Spleen (tissue), 3 donors: ENCODE measurements at regions not wholly inside any gene's neighbourhood (a gene's known extent, or its start where the extent isn't known, plus 50 kb on each side); places are given as distances from the start of the nearest gene placed in this dataset.

Experiments
- POLR2A ChIP-seq, 3 donors: fragments of 450-650 bp; IDR thresholded peaks; one replicate each; pipeline ENCODE4 v1.5.1; 2017; ENCODE audit warnings: antibody characterized with exemption in 3 of 3, mild to moderate bottlenecking in 1 of 3
- POLR2AphosphoS5 ChIP-seq, 3 donors: sonication (generic); formaldehyde crosslinking; IDR thresholded peaks; one replicate each; pipeline ENCODE4 v1.5.1; 2017; ENCODE audit warnings: antibody characterized with exemption in 3 of 3

DNA sequence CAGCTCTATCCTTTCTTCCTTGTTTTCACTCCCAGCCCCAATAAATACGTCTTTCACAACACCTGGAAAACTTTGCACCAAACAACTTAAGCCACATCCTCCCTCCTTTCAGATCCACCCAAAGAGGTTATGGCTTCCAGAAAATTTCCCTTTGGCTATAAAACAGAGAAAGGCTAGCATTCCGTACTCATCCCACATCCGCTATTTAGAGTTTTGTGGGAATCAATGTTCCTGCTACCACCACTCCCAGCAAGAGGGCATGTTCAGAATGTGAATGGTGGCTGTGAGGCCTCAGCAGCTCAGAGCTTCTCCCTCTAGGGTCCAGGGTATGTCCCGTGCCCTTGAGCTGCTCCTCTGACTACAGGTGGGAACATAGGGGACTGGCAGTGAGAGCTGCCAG is 214.6 kb downstream of the NCK2 start:
- TF ChIP-seq POLR2AphosphoS5 (IDR thresholded peaks at IDR 0.05): no peak
- no peak for TF ChIP-seq POLR2A (IDR thresholded peaks at IDR 0.05)
